OCI-LY7 (cell line): ENCODE measurements at regions not wholly inside any gene's neighbourhood (a gene's known extent, or its start where the extent isn't known, plus 50 kb on each side); places are given as distances from the start of the nearest gene placed in this dataset.

ENCODE experiments used
- BruUV-seq: library from RNA; stranded (reverse); fragments of 400-500 nt; replicated peaks from 2 replicates; lab custom pipeline; 2021; lab: Mats Ljungman, UMichigan
- CTCF ChIA-PET: fragments of 300-600 bp; sonication (Branson Sonifier 250); formaldehyde crosslinking; loops from one replicate; lab custom pipeline; 2022; ENCODE audit warnings: antibody characterized with exemption; ENCODE audit not compliant: unreplicated experiment; lab: Charles Lee
- POLR2A ChIA-PET: fragments of 300-600 bp; sonication (Branson Sonifier 250); formaldehyde crosslinking; loops from one replicate; lab custom pipeline; 2022; ENCODE audit warnings: antibody characterized with exemption; lab: Charles Lee
- DNase-seq: peaks from one replicate; pipeline ENCODE4 v3.0.0-alpha.2; 2015; ENCODE audit warnings: low spot score
- H2AFZ ChIP-seq: fragments of 200-600 bp; sonication (generic), shearing (Covaris generic); 2 replicates; pipeline ENCODE4 v1.6.1; 2014; ENCODE audit warnings: mild to moderate bottlenecking, antibody characterized with exemption, low read length, moderate library complexity
- H3K27ac ChIP-seq: fragments of 200-600 bp; sonication (generic); 2 replicates; pipeline ENCODE4 v1.5.1; 2014; ENCODE audit warnings: mixed run types, low read depth, mild to moderate bottlenecking, moderate library complexity, low read length, inconsistent platforms; ENCODE audit not compliant: poor library complexity, severe bottlenecking
- H3K36me3 ChIP-seq: fragments of 200-600 bp; sonication (generic); 2 replicates; pipeline ENCODE4 v1.6.1; 2014; ENCODE audit warnings: mild to moderate bottlenecking, antibody characterized with exemption, low read length, moderate library complexity, mixed read lengths; ENCODE audit not compliant: insufficient read depth
- H3K4me1 ChIP-seq: fragments of 200-600 bp; sonication (generic); 2 replicates; pipeline ENCODE4 v1.5.1; 2014; ENCODE audit warnings: mild to moderate bottlenecking, low read length; ENCODE audit not compliant: insufficient read depth, poor library complexity, severe bottlenecking
- H3K4me2 ChIP-seq: fragments of 200-600 bp; sonication (generic); 2 replicates; pipeline ENCODE4 v1.6.1; 2014; ENCODE audit warnings: mild to moderate bottlenecking, low read length
- H3K4me3 ChIP-seq: fragments of 200-600 bp; sonication (generic); 2 replicates; pipeline ENCODE4 v1.5.1; 2014; ENCODE audit warnings: mild to moderate bottlenecking, low read depth, low read length; ENCODE audit not compliant: poor library complexity, severe bottlenecking
- H3K79me2 ChIP-seq: fragments of 200-600 bp; sonication (generic); 2 replicates; pipeline ENCODE4 v1.6.1; 2016; ENCODE audit warnings: low read depth, mild to moderate bottlenecking, low read length, moderate library complexity, mixed read lengths; ENCODE audit not compliant: insufficient read depth
- H3K9me2 ChIP-seq: fragments of 200-600 bp; sonication (generic); 2 replicates; pipeline ENCODE4 v1.6.1; 2016; ENCODE audit warnings: mild to moderate bottlenecking, low read length, mixed read lengths; ENCODE audit not compliant: insufficient read depth
- H3K9me3 ChIP-seq: fragments of 200-600 bp; sonication (generic); 2 replicates; pipeline ENCODE4 v1.6.1; 2014; ENCODE audit warnings: mild to moderate bottlenecking, mixed run types, low read length, mixed read lengths
- H4K20me1 ChIP-seq: fragments of 200-600 bp; sonication (generic); 2 replicates; pipeline ENCODE4 v1.6.1; 2014; ENCODE audit warnings: mild to moderate bottlenecking, antibody characterized with exemption, low read length, moderate library complexity, mixed read lengths; ENCODE audit not compliant: insufficient read depth
- CTCF ChIP-seq: fragments of 200-600 bp; sonication (generic); conservative IDR thresholded peaks from 2 replicates; pipeline ENCODE4 v1.5.1; 2014; ENCODE audit warnings: mild to moderate bottlenecking, antibody characterized with exemption, low read length, moderate library complexity, mixed read lengths
- EZH2phosphoT487 ChIP-seq: fragments of 200-600 bp; sonication (generic); IDR thresholded peaks from 2 replicates; pipeline ENCODE4 v1.6.1; 2018; ENCODE audit warnings: low read depth, borderline replicate concordance, mild to moderate bottlenecking, mixed run types, antibody characterized with exemption, low read length, moderate library complexity, mixed read lengths
- intact Hi-C: fragments of 100-400 bp; cut with micrococcal nuclease; formaldehyde crosslinking; loops from one replicate; pipeline ENCODE4 v1.10.0; 2022; ENCODE audit not compliant: unreplicated experiment

GRCh38 chr3:73808862-73809509 lies 184.2 kb upstream of the PDZRN3 start:
- CTCF ChIA-PET, result no interaction called here
- Histone ChIP-seq H3K36me3 (no peaks in the 10 kb centered on the region), H4K20me1 (no peaks in the 10 kb centered on the region), H3K9me3 (no peaks in the 10 kb centered on the region), H3K27ac (no peak overlapping the region), H3K4me2 (no peak overlapping the region), H3K4me1 (no peaks in the 10 kb centered on the region), H2AFZ (no peak overlapping the region), H3K4me3 (no peak overlapping the region), H3K79me2 (no peaks in the 10 kb centered on the region), H3K9me2 (no peaks in the 10 kb centered on the region)
- BruUV-seq, result no TSS peak
- DNase-seq, result no peak
- intact Hi-C loops, result no loop called here
- TF ChIP-seq CTCF (no peak), EZH2phosphoT487 (no peak)
- POLR2A ChIA-PET, result no interaction called here

GRCh38 chr3:73805435-73805834 lies 180.7 kb upstream of the PDZRN3 start:
- ChIA-PET POLR2A (no interaction called here), CTCF (no interaction called here)
- Histone ChIP-seq H4K20me1 (no peaks in the 10 kb centered on the region), H3K9me2 (no peaks in the 10 kb centered on the region), H2AFZ (no peak overlapping the region), H3K4me3 (no peak overlapping the region), H3K79me2 (no peaks in the 10 kb centered on the region), H3K27ac (no peak overlapping the region), H3K4me1 (no peaks in the 10 kb centered on the region), H3K9me3 (no peaks in the 10 kb centered on the region), H3K36me3 (no peaks in the 10 kb centered on the region), H3K4me2 (no peak overlapping the region)
- BruUV-seq, result no TSS peak
- intact Hi-C loops, result no loop called here
- TF ChIP-seq EZH2phosphoT487 (no peak), CTCF (no peak)
- DNase-seq, result no peak

GRCh38 chr3:73804204-73804603 lies 179.5 kb upstream of the PDZRN3 start:
- no peaks in the 10 kb centered on the region for H3K36me3 ChIP-seq
- CTCF ChIA-PET, result no interaction called here
- intact Hi-C loops, result no loop called here
- no peak overlapping the region for H3K27ac ChIP-seq
- H3K4me3 ChIP-seq, result no peak overlapping the region
- POLR2A ChIA-PET, result no interaction called here
- H3K9me3 ChIP-seq, result no peaks in the 10 kb centered on the region
- no peak for DNase-seq
- H3K4me2 ChIP-seq, result no peak overlapping the region
- BruUV-seq, result no TSS peak
- H3K9me2 ChIP-seq, result no peaks in the 10 kb centered on the region
- H4K20me1 ChIP-seq, result no peaks in the 10 kb centered on the region
- TF ChIP-seq EZH2phosphoT487, result no peak
- no peak for TF ChIP-seq CTCF
- H2AFZ ChIP-seq, result no peak overlapping the region
- no peaks in the 10 kb centered on the region for H3K4me1 ChIP-seq
- H3K79me2 ChIP-seq, result no peaks in the 10 kb centered on the region
